GM18861 (cell line): ENCODE measurements at regions not wholly inside any gene's neighbourhood (a gene's known extent, or its start where the extent isn't known, plus 50 kb on each side); places are given as distances from the start of the nearest gene placed in this dataset.
A peak's percentile ranks its signal among the peaks of the same experiment; 100 is the strongest.
"Not testable (repeated sequence)": the region's sequence is repeated elsewhere in the genome, so short reads cannot be mapped to it uniquely, and the experiment has no call there.

ENCODE experiments used
- ATAC-seq: cut with Tn5 transposase; IDR thresholded peaks from one replicate; pipeline ENCODE4 v1.9.1; 2021; ENCODE audit not compliant: unreplicated experiment

DNA sequence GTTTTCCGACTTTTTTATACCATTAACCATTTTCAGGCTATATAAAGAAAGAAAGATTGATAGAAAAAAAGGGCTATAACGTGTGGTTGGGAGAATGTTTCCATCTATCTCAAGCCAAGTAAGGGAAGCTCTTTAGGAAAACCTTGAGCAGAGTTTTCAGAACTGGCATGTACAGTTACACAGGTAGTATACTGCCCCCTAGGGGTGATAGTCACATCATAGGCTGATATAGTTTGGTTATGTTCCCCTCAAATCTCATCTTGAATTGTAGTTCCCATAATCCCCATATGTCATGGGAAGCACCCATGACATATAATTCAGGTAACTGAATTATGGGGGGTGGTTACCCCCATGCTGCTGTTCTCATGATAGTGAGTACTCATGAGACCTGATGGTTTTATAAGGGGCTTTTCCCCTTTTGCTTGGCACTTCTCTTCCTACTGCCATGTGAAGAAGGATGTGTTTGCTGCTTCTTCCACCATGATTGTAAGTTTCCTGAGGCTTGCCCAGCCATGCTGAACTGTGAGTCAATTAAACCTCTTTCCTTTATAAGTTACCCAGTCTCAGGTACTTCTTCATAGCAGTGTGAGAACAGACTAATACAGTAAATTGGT lies 186.8 kb downstream of the TMA16 start:
- peak; percentile 89 for ATAC-seq

DNA sequence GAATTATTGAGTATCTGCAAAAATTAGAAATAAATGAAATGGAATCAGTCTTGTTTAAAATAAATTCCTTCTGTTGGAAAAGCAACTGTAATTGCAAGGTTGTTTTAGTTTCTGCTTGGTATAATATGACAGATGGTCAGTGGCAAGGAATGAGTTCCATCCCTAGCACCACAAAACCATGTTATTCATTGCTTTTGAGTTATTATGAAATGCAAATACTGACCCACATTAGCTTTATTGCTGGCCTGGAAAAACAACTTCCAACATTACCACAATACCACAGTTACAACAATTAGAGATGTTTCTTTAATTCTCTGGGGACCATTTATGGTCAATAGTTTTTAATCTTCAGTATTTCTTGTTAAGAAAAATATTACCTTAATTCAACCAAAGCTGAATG lies 194.4 kb downstream of the TMA16 start:
- ATAC-seq = no peak

DNA sequence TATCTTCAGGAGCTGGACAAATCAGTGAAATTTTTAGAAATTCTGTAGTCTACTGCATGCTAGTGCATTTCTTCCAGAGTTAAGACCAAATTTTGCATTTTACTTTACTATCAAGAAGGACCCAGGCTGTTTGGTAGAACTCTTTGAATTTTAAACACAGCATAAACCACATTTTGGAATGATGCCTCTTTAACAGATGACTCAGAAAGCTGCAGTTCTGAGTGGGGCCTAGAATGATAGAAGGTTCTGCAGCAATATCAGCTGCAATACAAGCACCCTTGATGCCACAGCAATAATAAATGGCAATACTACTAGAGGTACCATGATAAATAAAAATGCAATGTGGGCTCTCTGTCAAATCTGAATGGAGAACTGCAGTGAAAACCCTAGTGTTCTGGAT lies 198.7 kb downstream of the TMA16 start:
- no peak for ATAC-seq

DNA sequence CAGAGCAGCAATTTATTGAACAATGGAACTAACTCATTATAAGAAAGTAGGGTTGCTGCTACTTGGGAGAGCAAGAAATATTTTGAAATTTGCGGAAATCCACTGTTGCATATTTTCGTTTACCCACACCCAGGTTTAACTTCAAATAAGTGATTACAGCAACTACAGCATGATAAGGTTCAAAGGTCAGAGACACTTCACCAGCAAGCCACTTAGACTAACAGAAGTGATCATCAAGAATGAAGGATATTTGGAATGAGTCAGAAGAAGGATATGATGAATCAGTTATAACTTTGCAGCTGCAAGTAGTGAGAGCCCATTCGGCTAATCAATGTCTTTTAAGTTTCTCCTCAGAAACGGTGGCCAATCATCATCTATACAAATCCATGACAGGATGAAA lies 199.3 kb downstream of the TMA16 start:
- ATAC-seq = no peak

DNA sequence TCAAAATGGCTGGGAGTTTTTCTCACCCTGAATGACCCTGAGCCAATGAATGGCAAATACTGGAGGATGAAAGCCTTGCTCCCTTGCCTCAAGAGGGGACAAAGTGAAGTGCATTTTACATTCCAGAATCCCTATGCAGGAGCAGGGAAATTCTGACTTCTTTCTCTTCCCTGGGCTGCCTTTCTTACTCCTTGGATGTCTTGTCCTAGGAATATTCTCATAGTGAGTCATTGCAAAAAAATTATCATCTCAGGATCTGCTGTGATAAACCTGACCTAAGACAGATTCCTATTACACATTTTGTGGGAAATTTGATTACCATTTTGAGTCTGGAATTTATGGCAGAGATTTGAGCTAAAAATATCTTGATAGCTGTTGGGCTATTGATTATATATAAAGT lies 199.9 kb downstream of the TMA16 start:
- ATAC-seq = no peak

DNA sequence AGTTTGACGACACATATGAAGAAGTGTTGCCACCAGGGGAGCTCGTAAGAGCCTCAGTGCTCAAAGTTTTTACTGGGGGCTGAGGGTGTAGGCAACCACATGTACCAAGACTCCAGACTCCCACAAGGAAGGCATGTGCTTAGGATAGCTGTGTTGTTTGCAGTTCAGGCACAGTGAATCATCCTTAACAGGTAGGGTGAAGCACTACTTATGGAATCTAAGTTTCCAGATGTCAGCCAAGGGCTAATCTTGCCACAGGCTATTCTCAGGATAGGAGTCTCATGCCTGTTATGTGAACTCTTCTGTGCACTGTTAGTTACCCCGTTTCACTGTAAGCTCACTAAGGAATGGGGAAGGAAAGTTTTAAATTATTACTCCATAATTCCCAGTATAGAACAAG lies 202.6 kb downstream of the TMA16 start:
- ATAC-seq = no peak

DNA sequence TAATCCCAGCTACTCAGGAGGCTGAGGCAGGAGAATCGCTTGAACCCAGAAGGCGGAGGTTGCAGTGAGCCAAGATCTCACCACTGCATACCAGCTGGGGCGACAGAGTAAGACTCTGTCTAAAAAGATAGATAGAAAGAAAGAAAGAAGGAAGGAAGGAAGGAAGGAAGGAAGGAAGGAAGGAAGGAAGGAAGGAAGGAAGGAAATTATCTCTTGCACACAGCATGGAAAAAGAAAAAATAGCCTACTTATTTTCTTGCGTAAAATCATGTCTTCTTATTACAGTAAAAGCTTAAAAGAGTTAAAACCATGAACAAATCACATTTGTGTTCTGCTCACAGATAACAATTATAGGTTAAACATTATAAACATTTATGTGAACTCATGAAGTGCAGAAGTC lies 205.9 kb downstream of the TMA16 start:
- ATAC-seq = not testable (repeated sequence)

DNA sequence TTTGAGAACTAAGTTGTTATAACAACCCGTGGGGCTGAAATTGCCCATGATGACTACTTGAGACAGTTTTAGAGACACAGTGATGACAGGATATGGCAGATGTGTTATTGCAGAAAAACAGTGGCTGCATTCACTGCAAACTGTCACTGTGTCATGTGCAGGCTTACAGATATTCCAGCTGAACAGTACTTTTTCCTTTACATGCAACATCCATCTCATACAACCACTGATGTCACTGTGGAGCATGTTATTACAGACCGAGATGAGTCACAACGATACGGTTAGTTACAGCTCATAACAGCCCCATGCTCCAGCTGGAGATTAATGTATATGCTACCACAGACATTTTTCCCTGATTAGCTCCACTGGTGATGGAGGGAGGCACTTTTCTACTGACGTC lies 207.4 kb downstream of the TMA16 start:
- ATAC-seq = peak; percentile 91

DNA sequence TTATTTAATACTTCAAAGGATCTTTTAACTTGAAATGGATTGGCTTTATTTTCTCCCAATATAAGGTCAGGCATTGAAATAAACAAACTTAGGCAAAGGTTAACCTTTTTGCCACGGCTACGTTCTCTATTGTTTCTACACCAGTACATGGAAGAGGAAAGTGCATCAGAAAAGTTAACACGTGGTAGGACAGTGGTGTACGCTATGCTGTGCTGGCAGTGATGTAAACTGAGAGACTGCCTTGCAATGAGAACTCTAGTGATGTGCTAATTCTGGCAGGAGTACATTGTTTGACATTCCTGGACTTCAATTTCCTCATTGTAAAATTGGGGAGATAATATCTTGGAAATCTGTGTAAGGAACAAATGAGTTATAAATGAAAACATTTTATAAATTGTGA lies 208.2 kb downstream of the TMA16 start:
- ATAC-seq = no peak

DNA sequence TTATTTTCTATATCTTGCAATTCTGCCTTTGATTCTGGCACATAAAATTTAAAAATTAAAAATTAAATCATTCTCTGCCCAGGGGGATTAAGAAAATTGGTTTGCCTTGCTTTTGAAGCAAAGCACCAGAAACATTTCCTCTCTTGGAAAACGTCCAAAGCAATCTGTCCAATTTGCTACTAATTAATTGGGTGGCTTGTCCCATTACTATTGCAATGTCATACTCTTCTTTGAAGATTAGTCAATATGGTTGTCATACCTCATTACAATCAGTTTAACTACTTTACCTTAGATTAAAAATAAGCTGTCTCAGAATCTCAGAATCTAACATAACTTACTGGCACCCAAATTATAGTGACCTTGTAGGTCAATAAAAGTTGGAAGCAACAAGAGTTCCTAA lies 208.8 kb downstream of the TMA16 start:
- no peak for ATAC-seq

DNA sequence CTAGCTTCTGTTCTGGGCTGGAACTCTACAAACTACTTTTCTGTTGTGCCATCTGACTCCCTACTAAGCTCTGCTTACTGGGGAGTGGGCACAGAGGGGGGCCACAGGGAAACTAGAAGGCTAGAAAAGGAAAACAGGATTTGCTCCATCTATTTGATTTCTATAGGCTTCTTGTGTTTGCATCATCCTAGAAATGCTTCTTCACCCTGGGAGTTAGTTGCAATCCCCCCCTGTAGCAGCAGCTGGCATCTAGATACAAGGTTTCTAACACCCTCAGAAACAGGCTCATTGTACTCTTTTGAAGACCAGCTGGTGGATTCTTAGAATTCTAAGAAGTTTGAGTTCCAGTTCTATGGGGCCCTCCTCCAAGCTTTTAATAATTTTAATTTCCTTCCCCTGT lies 213.4 kb downstream of the TMA16 start:
- ATAC-seq = no peak

DNA sequence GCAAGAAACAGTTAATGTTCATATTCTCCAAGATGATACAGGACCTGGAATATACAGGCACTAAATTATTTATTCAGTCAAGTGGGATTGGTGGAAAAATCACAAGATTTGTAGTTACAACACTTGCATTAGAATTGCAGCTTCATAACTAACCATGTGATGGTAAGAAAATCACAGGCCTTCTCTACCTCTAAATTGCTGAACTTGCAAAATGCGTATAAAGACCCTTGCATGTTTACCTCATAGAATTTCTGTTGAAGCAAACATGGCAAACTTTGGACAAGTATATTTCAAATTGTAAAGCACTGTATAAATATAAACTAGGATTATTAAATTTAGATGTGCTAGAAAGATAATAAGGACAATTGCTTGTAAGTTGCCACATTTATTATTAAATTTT lies 215.1 kb downstream of the TMA16 start:
- no peak for ATAC-seq

DNA sequence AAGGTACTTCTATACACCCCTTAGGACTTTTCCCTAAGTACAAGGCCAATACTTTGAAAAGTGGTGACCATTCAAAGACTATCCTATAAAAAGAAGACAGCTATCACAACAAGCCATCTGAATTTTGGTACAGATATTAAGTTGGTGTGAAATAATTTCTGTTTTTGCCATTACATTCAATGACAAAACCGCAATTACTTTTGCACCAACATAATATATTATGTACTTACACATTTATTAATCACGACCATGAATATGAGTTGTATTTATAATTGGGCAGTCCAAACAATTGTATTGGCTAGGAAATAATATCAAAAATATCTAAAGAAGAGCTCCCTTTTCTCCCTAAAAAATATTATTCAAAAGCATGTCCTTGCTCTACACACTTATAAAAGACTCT lies 215.7 kb downstream of the TMA16 start:
- no peak for ATAC-seq

DNA sequence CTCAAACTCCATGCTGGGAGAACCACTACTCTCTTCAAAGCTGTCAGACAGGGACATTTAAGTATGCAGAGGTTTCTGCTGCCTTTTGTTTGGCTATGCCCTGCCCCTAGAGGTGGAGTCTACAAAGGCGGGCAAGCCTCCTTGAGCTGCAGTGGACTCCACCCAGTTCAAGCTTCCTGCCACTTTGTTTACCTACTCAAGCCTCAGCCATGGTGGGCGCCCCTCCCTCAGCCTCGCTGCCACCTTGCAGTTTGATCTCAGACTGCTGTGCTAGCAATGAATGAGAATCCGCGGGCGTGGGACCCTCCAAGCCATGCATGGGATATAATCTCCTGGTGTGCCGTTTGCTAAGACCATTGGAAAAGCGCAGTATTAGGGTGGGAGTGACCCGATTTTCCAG lies 230.0 kb downstream of the TMA16 start:
- ATAC-seq = not testable (repeated sequence)

DNA sequence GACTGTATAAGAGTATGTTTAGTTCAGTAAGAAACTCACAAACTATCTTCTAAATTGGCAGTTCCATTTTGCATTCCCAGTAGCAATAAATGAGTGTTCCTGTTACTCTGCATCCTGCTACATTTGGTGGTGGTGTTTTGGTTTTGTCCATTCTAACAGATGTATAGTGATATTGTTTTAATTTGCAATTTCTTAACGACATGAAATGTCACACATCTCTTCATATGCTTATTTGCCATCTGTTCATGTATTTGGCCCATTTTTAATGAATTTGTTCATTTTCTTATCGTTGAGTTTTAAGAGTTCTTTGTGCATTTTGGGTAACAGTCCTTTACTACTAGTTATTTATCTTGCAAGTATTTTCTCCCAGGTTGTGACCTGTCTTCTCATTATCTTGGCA lies 232.2 kb downstream of the TMA16 start:
- no peak for ATAC-seq

DNA sequence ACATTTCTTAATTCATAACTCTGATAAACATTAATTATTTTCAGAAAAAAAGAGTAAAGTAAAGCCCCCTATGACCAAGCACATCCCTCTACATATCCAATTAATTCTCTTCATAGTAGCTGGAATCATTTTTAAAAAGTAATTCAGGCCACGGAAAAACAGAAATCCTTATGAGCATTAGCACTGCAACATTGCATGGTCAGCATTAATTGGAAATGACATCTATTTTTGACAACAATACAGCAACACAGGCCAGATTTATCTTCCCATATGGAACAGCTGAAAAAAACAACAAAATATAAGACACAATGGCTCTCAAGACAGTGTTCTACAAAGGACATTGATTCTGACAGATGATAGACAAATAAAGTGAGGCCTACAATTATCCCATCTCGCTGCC lies 236.6 kb downstream of the TMA16 start:
- no peak for ATAC-seq

DNA sequence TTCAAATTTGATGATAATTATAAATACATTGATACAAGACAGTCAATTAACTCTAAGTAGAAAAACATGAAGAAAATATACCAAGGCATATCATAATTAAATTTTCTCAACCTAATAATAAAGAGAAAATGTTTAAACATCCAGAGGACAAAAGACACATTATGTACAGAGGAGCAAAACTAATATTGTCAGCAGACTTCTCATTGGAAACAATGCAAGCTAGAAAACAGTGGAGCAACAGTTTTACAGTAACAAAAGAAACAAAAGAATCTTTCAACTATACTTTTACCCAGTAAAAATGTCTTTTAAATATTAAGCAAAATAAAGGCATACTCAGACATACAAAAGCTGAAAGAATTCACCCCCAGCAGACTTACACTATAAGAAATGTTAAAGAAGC lies 238.0 kb downstream of the TMA16 start:
- ATAC-seq = no peak

DNA sequence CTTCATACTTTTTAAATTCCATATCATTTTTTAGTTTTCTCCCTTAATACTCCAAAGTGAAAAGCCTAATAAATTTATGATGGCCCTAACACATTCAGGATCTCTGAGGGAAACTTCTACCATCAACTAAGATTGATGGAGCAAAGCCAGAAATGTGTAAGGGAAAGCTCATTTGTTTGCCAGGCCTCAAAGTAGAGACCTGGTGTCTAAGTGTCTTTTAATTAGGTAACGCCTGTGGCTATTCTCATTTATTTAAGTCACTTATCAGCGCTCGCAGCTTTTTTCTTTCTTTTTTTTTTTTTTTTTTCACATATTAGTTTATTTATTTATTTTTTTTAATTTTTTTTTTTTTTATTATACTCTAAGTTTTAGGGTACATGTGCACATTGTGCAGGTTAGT lies 242.4 kb downstream of the TMA16 start:
- ATAC-seq = no peak

DNA sequence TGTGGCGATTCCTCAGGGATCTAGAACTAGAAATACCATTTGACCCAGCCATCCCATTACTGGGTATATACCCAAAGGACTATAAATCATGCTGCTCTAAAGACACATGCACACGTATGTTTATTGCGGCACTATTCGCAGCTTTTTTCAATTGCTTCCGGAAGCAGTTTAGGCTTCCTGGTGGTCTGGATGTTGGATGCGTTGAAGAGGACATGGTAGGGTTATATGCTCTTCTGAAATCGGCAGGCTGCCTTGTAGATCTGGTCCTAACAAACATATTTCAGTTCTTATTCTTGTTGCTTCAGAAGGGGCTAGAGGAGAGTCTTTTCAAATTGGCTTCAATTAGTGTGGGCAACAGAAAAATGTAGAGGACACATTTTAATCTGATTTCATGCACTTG lies 243.4 kb downstream of the TMA16 start:
- not testable (repeated sequence) for ATAC-seq

DNA sequence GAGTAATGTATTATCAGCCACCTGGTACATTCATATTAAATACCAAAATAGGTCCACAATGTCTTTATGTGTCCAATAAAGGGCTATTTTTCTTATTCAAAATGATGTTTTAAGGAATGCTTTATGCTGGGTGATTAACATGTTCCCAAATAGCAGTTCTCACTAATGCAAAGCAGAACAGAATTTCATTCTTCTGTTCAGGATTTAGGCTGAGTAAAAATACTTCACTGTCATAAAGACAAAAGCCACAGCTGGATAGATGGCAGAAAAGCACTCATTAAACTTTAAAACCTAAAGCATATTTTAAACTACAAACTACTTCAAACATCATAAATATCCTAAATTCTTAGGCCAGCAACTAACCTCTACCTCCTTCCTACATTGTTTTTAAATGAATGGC lies 244.0 kb downstream of the TMA16 start:
- ATAC-seq = no peak

DNA sequence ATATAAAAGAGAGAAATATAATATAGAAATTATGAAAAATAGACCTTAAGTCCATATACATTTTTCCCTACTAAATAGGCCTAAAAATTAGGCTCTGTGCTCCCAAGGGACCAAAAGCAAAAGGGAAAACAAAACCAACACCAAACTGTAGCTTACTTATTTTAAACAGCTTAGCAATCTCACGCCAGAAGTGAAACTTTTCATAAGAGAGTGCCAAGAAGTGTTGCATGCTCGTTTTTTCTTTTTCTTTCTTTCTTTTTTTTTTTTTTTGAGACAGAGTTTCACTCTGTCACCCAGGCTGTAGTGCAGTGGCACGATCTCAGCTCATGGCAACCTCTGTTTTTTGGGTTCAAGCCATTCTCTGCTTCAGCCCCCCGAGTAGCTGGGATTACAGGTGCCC lies 250.4 kb downstream of the TMA16 start:
- ATAC-seq = peak; percentile 98

DNA sequence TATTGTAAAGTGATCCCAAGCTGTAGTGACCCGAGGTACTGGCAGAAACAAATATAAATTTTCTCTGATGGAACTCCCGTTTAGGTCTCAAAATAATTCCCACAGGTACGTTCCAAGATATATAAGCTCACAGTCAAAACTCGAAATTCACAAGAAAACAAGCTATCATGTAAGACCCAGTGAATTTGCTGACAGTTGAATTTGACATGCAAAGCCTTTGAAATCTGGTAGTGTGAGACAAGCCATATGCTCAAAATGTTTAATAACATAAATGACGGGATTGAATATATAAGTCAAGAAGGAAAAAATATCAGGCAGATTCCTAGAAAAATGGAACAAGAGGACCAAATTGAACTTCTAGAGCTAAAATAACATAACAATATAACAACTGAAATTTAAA lies 252.8 kb downstream of the TMA16 start:
- ATAC-seq = no peak

DNA sequence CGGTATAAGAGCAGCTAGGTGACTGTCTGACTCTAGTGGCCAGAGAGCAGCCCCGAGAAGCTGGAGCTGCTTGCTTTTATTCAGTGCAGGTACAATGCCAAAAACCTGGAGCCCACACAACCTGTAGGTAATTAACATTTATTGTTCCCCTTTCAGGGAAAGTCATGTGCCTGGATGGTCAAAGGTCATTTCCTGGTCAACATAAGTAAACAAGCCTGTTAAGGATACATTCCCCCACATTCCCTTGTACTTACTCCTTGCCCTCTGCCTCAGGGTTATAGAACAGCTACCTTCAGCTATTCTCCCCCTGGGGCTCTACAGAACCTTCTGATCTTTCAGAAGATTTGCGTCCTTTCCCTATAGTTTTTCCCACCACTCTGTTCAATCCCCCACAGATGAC lies 253.4 kb downstream of the TMA16 start:
- no peak for ATAC-seq

DNA sequence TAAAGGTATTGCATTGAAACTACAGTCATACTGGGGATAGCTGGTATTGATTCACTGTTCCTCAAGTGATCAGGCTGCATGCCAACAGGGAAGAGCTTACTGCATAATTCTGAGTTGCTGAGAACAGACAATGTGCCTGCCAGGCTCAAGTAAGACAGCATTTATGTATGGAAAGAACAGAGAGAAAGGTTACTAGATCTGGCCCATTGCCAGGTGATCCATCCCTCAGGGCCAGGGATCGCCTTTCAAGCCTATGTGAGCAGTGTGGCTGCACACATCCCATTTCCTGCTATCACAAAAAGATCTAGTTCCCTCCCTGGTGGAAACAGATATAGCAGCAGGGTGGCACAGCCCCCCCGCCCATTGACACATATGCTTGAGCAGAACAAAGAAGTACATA lies 254.0 kb downstream of the TMA16 start:
- no peak for ATAC-seq
